IPS DF 6.9 (cell line): ENCODE measurements at regions not wholly inside any gene's neighbourhood (a gene's known extent, or its start where the extent isn't known, plus 50 kb on each side); places are given as distances from the start of the nearest gene placed in this dataset.

ENCODE experiments used
- DNase-seq: peaks from one replicate; pipeline ENCODE4 v3.0.0-alpha.2; 2013; ENCODE audit warnings: low read depth, low spot score
- H3K27ac ChIP-seq: one replicate; pipeline ENCODE4 v1.5.1; 2013; ENCODE audit warnings: low read length, control low read depth
- H3K27me3 ChIP-seq: 2 replicates; pipeline ENCODE4 v1.6.1; 2013; ENCODE audit warnings: mild to moderate bottlenecking, low read length; ENCODE audit not compliant: control insufficient read depth, insufficient read depth
- H3K36me3 ChIP-seq: 2 replicates; pipeline ENCODE4 v1.6.1; 2013; ENCODE audit warnings: low read length; ENCODE audit not compliant: control insufficient read depth, insufficient read depth
- H3K4me1 ChIP-seq: 2 replicates; pipeline ENCODE4 v1.6.1; 2013; ENCODE audit warnings: low read length; ENCODE audit not compliant: control insufficient read depth, insufficient read depth
- H3K4me3 ChIP-seq: 2 replicates; pipeline ENCODE4 v1.5.1; 2013; ENCODE audit warnings: mild to moderate bottlenecking, low read length
- H3K9me3 ChIP-seq: 2 replicates; pipeline ENCODE4 v1.6.1; 2013; ENCODE audit warnings: low read length, inconsistent platforms; ENCODE audit not compliant: control insufficient read depth, insufficient read depth
- WGBS: extraction: QIAGEN DNeasy Blood & Tissue Kit; methylation state at CpG from one replicate; pipeline ENCODE4 v1.1.7; 2013; ENCODE audit warnings: mixed read lengths, missing lambda C conversion rate; ENCODE audit not compliant: insufficient read length, insufficient coverage; 5-methylcytosine and 5-hydroxymethylcytosine counted together

DNA sequence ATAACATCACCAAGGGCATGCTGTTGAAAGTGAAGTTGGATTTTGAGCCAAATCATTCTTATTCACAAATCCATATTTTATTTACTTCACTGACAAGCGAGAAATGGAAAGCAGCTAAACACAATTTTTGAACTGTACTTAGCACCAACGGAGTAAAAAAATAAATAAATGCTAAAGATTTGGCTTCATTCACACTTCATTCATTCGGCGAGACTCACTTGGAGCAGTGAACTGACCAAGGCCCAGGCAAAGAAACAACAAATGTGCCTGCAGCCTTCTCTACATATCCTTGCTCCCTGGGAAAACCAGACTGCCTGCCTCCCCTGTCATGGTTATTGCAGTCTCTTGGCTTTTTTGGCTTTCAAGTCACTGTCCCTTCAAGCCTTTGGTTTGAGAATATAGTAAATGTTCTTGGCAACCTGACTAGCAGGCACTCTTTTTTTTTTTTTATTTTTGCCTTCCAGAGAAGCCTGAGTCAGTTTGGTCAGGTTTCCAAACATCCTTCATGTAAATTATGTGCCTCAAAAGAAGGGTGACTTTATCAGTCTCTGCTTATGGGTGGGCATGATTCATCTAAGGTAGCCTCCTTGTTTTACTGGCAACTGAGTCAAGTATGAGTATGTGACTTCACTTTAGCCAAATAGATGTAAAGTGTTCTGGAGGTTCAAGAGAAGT, 177.6 kb upstream of the MEOX2 start:
- no CpG with 5 or more reads among the region's 4 CpGs for WGBS

GRCh38 chr7:15862781-15863165, 176.3 kb upstream of the MEOX2 start:
- Histone ChIP-seq H3K27me3 (no peaks in the 10 kb centered on the region; the same call in 1 of the 2 replicates), H3K4me1 (no peaks in the 10 kb centered on the region), H3K9me3 (no peaks in the 10 kb centered on the region), H3K27ac (no peak overlapping the region), H3K4me3 (no peak overlapping the region), H3K36me3 (no peaks in the 10 kb centered on the region)
- no peak for DNase-seq

More for the DNA sequence above, 177.6 kb upstream of the MEOX2 start:
- Histone ChIP-seq H3K36me3 (no peaks in the 10 kb centered on the region), H3K9me3 (no peaks in the 10 kb centered on the region), H3K27me3 (no peaks in the 10 kb centered on the region; the same call in 1 of the 2 replicates), H3K27ac (no peak overlapping the region), H3K4me1 (no peaks in the 10 kb centered on the region), H3K4me3 (no peak overlapping the region)
- DNase-seq, result no peak

GRCh38 chr7:15862016-15862780, 175.7 kb upstream of the MEOX2 start:
- no peaks in the 10 kb centered on the region for H3K36me3 ChIP-seq
- H3K4me3 ChIP-seq, result no peak overlapping the region
- DNase-seq, result no peak
- no peaks in the 10 kb centered on the region for H3K9me3 ChIP-seq
- no peak overlapping the region for H3K27ac ChIP-seq
- WGBS, result no CpG with 5 or more reads among the region's 4 CpGs
- no peaks in the 10 kb centered on the region for H3K4me1 ChIP-seq
- no peaks in the 10 kb centered on the region; the same call in 1 of the 2 replicates for H3K27me3 ChIP-seq

- DNase-seq, result no peak
- no CpG with 5 or more reads among the region's 1 CpG for WGBS
- no peaks in the 10 kb centered on the region for H3K9me3 ChIP-seq
- H3K27me3 ChIP-seq, result no peaks in the 10 kb centered on the region; the same call in 1 of the 2 replicates
- H3K4me1 ChIP-seq, result no peaks in the 10 kb centered on the region
- no peaks in the 10 kb centered on the region for H3K36me3 ChIP-seq
- no peak overlapping the region for H3K4me3 ChIP-seq
- no peak overlapping the region for H3K27ac ChIP-seq
Measured at GRCh38 chr7:15860264-15860949, 173.9 kb upstream of the MEOX2 start.

GRCh38 chr7:15857026-15857425, 170.5 kb upstream of the MEOX2 start:
- H3K36me3 ChIP-seq, result no peaks in the 10 kb centered on the region
- no peaks in the 10 kb centered on the region; the same call in 1 of the 2 replicates for H3K27me3 ChIP-seq
- no CpG with 5 or more reads among the region's 3 CpGs for WGBS
- no peaks in the 10 kb centered on the region for H3K9me3 ChIP-seq
- H3K4me3 ChIP-seq, result no peak overlapping the region
- no peak overlapping the region for H3K27ac ChIP-seq
- DNase-seq, result no peak
- H3K4me1 ChIP-seq, result no peaks in the 10 kb centered on the region

- Histone ChIP-seq H3K4me3 (no peak overlapping the region), H3K9me3 (no peaks in the 10 kb centered on the region), H3K27me3 (no peaks in the 10 kb centered on the region), H3K36me3 (no peaks in the 10 kb centered on the region), H3K4me1 (no peaks in the 10 kb centered on the region), H3K27ac (no peak overlapping the region)
- DNase-seq, result no peak
Measured at GRCh38 chr7:15856311-15856710, 169.8 kb upstream of the MEOX2 start.

- Histone ChIP-seq H3K4me1 (no peaks in the 10 kb centered on the region), H3K4me3 (no peak overlapping the region), H3K27me3 (no peaks in the 10 kb centered on the region), H3K36me3 (no peaks in the 10 kb centered on the region), H3K9me3 (no peaks in the 10 kb centered on the region), H3K27ac (no peak overlapping the region)
- no CpG with 5 or more reads among the region's 6 CpGs for WGBS
- DNase-seq, result no peak
Measured at GRCh38 chr7:15855525-15856109, 169.1 kb upstream of the MEOX2 start.

DNA sequence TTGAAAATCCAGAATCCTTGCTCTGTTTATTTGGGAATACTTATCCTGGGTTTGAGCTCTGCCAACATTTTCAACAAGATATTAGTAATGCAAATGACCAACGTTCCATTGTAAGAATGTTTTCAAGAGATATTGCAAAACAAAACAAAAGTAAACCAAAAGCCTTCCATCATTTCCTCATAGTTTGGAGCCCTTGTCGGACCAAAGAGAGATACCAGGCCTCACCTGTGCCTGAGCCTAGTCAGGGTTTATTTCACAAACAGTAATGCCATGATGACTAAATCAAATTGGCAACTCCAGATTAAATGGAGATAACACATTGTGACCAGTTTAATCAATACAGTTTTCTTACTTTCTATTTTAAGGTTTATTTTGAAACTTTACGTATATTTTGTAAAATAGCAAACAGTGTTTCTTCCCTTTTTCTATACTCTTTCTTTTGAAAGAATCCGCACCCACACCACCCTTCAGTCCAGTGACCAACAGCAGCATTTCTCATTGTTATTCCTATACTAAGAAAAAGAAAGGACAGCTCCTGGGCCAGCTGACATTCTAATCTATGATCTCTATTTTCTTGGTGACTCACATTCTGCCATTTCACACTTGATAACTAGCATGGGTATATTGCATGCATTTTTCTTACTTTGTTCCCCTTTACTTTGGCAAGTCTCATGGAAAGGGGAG, 168.5 kb upstream of the MEOX2 start:
- no peaks in the 10 kb centered on the region for H3K4me1 ChIP-seq
- no peak for DNase-seq
- no CpG with 5 or more reads among the region's 4 CpGs for WGBS
- no peaks in the 10 kb centered on the region for H3K9me3 ChIP-seq
- H3K27me3 ChIP-seq, result no peaks in the 10 kb centered on the region
- H3K36me3 ChIP-seq, result no peaks in the 10 kb centered on the region
- no peak overlapping the region for H3K4me3 ChIP-seq
- no peak overlapping the region for H3K27ac ChIP-seq

GRCh38 chr7:15853832-15854470, 167.5 kb upstream of the MEOX2 start:
- no peaks in the 10 kb centered on the region for H3K4me1 ChIP-seq
- DNase-seq, result no peak
- H3K27ac ChIP-seq, result no peak overlapping the region
- no CpG with 5 or more reads among the region's 2 CpGs for WGBS
- H3K4me3 ChIP-seq, result no peak overlapping the region
- H3K9me3 ChIP-seq, result no peaks in the 10 kb centered on the region
- H3K27me3 ChIP-seq, result no peaks in the 10 kb centered on the region
- H3K36me3 ChIP-seq, result no peaks in the 10 kb centered on the region

DNA sequence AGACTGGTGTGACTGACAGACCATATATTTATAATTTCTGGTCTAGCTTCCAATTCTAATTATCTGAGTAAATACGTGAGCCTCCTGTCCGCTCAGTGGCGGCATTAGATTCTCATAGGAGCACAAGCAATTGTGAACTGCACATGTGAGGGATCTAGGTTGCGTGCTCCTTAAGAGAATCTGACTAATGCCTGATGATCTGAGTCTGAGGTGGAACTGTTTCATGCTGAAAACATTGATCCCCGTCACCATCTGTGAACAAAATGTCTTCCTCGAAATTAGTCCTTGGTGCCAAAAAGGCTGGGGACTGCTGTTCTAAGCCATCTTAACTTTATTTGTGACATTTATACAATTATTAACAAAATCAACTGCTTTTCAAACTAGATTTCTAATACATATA, 164.7 kb upstream of the MEOX2 start:
- no CpG with 5 or more reads among the region's 6 CpGs for WGBS
- Histone ChIP-seq H3K9me3 (no peaks in the 10 kb centered on the region), H3K27me3 (no peaks in the 10 kb centered on the region), H3K27ac (no peak overlapping the region), H3K4me3 (no peak overlapping the region), H3K36me3 (no peaks in the 10 kb centered on the region), H3K4me1 (no peaks in the 10 kb centered on the region)
- no peak for DNase-seq
